ENCODE measurements at regions not wholly inside any gene's neighbourhood (a gene's known extent, or its start where the extent isn't known, plus 50 kb on each side); places are given as distances from the start of the nearest gene placed in this dataset.

DNA sequence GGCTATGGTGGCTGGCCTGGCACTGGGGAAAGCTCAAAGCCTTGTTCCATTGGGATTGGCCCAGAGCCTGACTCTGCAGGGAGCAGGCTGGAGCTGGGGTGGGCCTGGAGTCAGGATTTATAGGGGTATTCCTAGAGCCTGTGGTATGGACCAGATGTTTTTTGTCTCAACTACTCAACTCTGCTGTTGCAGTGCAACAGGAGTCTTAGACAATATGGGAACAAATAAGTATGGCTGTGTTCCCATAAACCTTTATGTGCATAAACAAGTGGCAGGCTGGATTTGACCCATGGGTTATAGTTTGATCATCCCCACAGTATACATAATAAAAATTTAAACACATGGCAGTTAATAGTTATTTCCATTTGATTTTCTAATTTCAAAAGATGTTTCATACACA lies 557.9 kb upstream of the ARX start:
- TF ChIP-seq, protein P1, sequence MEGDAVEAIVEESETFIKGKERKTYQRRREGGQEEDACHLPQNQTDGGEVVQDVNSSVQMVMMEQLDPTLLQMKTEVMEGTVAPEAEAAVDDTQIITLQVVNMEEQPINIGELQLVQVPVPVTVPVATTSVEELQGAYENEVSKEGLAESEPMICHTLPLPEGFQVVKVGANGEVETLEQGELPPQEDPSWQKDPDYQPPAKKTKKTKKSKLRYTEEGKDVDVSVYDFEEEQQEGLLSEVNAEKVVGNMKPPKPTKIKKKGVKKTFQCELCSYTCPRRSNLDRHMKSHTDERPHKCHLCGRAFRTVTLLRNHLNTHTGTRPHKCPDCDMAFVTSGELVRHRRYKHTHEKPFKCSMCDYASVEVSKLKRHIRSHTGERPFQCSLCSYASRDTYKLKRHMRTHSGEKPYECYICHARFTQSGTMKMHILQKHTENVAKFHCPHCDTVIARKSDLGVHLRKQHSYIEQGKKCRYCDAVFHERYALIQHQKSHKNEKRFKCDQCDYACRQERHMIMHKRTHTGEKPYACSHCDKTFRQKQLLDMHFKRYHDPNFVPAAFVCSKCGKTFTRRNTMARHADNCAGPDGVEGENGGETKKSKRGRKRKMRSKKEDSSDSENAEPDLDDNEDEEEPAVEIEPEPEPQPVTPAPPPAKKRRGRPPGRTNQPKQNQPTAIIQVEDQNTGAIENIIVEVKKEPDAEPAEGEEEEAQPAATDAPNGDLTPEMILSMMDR (IDR thresholded peaks at IDR 0.05; ENCODE audit: low read length) = no peak
- no peak for TF ChIP-seq EZH2 (IDR thresholded peaks at IDR 0.05; ENCODE audit: borderline replicate concordance, low read length)
